Activated B cell treated with CpG ODN at 0.5 μM for 24 hours (primary cell): ENCODE measurements at regions not wholly inside any gene's neighbourhood (a gene's known extent, or its start where the extent isn't known, plus 50 kb on each side); places are given as distances from the start of the nearest gene placed in this dataset.

Experiments
- ATAC-seq: fragments of 200-7000 bp; cut with Tn5 transposase; one replicate; pipeline ENCODE4 v1.10.0; 2021; ENCODE audit warnings: low read depth, mild to moderate bottlenecking, moderate library complexity
- CTCF ChIA-PET: fragments of 350-600 bp; sonication (Branson Sonifier 250); formaldehyde crosslinking; loops from one replicate; lab custom pipeline; 2021; ENCODE audit warnings: antibody characterized with exemption; lab: Charles Lee
- POLR2A ChIA-PET: fragments of 350-600 bp; sonication (Branson Sonifier 250); formaldehyde crosslinking; loops from one replicate; lab custom pipeline; 2021; ENCODE audit warnings: antibody characterized with exemption; lab: Charles Lee
- DNase-seq: peaks from one replicate; pipeline ENCODE4 v3.0.0; 2022
- H3K27ac Mint-ChIP-seq: one replicate; pipeline ENCODE4 v1.8.0; 2020; ENCODE audit warnings: mixed read lengths
- H3K27me3 Mint-ChIP-seq: one replicate; pipeline ENCODE4 v1.8.0; 2021; ENCODE audit warnings: mixed read lengths
- H3K36me3 Mint-ChIP-seq: one replicate; pipeline ENCODE4 v1.8.0; 2021; ENCODE audit warnings: low read depth, mixed read lengths
- H3K4me1 Mint-ChIP-seq: one replicate; pipeline ENCODE4 v1.8.0; 2021; ENCODE audit warnings: mixed read lengths
- H3K4me3 Mint-ChIP-seq: one replicate; pipeline ENCODE4 v1.8.0; 2020; ENCODE audit warnings: mild to moderate bottlenecking, mixed read lengths
- H3K9me3 Mint-ChIP-seq: one replicate; pipeline ENCODE4 v1.8.0; 2020; ENCODE audit warnings: mixed read lengths
- intact Hi-C: fragments of 100-400 bp; cut with micrococcal nuclease; formaldehyde crosslinking; loops from one replicate; pipeline ENCODE4 v1.15.1; 2024
- TF ChIP-seq, protein P1 (sequence below): fragments of 200-600 bp; IDR thresholded peaks from one replicate; pipeline ENCODE4 v1.8.0; 2022; ENCODE audit warnings: antibody characterized with exemption, mild to moderate bottlenecking

DNA sequence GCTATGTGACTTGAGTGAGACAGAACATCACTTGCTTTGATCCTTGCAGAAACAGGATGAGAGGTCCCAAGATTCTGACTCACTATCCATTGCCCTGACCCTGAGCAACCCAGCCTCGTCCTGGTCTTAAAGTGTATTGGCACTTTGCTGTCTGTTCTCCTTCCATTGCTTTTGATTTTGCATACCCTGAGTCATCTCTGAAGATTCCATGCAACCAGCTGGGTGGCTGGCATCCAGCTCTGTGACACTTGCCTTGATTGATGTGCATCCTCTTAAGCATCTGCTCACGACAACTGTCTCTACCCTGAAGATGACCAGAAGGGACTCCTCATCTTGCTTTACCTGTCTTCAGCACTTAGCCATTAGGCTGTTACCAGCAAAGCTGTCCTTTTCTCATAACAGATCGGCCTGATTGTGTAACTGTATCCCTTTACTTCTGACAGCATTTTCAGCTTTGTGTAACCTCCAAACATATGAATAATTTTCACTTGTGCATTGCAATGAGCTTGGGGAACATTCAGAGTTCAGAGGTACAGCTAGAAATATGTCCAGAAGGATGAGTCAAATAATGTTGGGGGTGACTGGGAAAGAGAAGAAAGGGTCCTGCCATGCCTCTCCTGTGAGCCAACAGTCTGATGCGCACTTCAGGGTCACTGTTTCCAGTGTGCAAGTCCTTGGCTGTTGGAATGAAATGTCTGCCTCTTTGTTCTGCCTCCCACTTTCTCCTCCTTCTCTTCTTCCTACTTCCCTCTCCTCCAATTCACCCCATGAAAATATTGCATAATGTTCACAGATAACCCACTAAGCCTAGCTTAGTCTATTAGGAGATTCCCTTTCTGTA lies 249.7 kb upstream of the OSR1 start:
- TF ChIP-seq, protein P1, sequence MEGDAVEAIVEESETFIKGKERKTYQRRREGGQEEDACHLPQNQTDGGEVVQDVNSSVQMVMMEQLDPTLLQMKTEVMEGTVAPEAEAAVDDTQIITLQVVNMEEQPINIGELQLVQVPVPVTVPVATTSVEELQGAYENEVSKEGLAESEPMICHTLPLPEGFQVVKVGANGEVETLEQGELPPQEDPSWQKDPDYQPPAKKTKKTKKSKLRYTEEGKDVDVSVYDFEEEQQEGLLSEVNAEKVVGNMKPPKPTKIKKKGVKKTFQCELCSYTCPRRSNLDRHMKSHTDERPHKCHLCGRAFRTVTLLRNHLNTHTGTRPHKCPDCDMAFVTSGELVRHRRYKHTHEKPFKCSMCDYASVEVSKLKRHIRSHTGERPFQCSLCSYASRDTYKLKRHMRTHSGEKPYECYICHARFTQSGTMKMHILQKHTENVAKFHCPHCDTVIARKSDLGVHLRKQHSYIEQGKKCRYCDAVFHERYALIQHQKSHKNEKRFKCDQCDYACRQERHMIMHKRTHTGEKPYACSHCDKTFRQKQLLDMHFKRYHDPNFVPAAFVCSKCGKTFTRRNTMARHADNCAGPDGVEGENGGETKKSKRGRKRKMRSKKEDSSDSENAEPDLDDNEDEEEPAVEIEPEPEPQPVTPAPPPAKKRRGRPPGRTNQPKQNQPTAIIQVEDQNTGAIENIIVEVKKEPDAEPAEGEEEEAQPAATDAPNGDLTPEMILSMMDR, result no peak
- peaks cover 3% of the 10 kb centered on the region for H3K9me3 Mint-ChIP-seq
- H3K36me3 Mint-ChIP-seq, result no peaks in the 10 kb centered on the region
- ChIA-PET POLR2A (no interaction called here), CTCF (no interaction called here)
- H3K4me1 Mint-ChIP-seq, result no peaks in the 10 kb centered on the region
- ATAC-seq, result no peak
- H3K27ac Mint-ChIP-seq, result no peak overlapping the region
- DNase-seq, result no peak
- intact Hi-C loops, result no loop called here
- H3K27me3 Mint-ChIP-seq, result peaks cover 4% of the 10 kb centered on the region
- no peak overlapping the region for H3K4me3 Mint-ChIP-seq

DNA sequence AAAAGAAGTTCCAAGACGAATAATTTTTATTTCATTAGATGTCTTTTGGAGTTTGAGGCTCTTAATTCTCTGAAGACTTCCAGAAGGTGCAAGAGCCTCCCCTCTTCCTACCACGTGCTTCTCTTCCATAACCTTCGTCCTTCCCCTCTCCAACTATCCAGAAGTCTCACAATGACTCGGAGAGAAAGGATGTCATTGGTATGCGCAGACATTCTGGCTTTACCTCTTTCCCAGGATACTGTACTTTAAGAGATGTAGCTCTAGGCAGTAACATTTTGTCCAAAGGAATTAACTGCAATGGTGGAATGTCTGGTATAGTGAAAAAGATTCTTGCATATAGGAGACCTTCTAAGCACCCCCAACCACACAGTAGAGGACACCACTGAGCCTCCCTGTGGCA lies 249.0 kb upstream of the OSR1 start:
- peaks cover 3% of the 10 kb centered on the region for H3K9me3 Mint-ChIP-seq
- TF ChIP-seq, protein P1, result no peak
- H3K4me3 Mint-ChIP-seq, result no peak overlapping the region
- no peaks in the 10 kb centered on the region for H3K36me3 Mint-ChIP-seq
- H3K27ac Mint-ChIP-seq, result no peak overlapping the region
- ChIA-PET POLR2A (no interaction called here), CTCF (no interaction called here)
- H3K4me1 Mint-ChIP-seq, result no peaks in the 10 kb centered on the region
- intact Hi-C loops, result no loop called here
- ATAC-seq, result no peak
- H3K27me3 Mint-ChIP-seq, result peaks cover 4% of the 10 kb centered on the region
- DNase-seq, result no peak

DNA sequence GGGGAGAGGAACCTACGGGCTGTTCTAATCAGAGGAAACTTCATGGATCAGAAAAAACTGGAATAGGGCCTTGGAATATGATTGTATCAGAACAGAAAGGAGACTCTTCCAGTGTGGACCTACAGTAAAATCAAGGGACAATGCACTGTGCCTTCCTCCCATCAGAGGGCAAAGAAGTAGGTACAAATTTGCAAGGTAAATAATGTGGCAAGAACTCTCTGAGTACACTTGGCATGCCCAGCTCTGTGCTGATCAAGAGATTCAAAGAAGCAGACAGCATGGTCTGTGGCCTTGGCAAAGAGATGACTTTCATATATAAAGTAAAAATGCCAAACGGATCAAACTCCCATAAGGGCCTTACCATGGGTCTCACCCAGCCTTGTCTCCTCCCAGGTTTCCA lies 242.6 kb upstream of the OSR1 start:
- peaks cover 3% of the 10 kb centered on the region for H3K9me3 Mint-ChIP-seq

DNA sequence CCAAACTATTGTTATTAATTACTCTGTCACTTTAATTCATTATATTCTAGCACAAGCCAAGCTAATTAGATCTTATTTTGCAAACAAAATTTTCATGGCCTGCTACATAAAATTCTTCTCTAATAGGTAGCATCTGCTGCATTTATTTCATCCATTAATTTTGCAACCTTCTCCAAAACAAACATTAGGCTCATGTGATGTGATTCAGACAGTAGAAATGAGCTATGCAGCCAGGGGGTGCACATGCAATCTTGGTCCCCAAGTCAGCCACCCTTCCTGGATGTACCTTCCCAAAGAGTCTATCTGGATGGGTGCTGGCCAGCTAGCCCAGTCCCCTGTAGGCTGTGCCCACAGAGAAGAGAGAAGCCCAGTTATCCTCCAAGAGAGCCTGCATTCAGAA lies 242.1 kb upstream of the OSR1 start:
- Mint-ChIP-seq H3K27me3 (no peaks in the 10 kb centered on the region), H3K36me3 (no peaks in the 10 kb centered on the region), H3K9me3 (peaks cover 3% of the 10 kb centered on the region), H3K27ac (no peak overlapping the region), H3K4me1 (no peaks in the 10 kb centered on the region), H3K4me3 (no peak overlapping the region)
- ATAC-seq (no peak), DNase-seq (no peak)
- TF ChIP-seq, protein P1, result no peak
- intact Hi-C loops, result no loop called here
- ChIA-PET POLR2A (no interaction called here), CTCF (no interaction called here)

More for the DNA sequence above, 242.6 kb upstream of the OSR1 start:
- H3K4me3 Mint-ChIP-seq, result no peak overlapping the region
- H3K36me3 Mint-ChIP-seq, result no peaks in the 10 kb centered on the region
- DNase-seq, result no peak
- H3K4me1 Mint-ChIP-seq, result no peaks in the 10 kb centered on the region
- ChIA-PET POLR2A (no interaction called here), CTCF (no interaction called here)
- no peak overlapping the region for H3K27ac Mint-ChIP-seq
- TF ChIP-seq, protein P1, result no peak
- no peaks in the 10 kb centered on the region for H3K27me3 Mint-ChIP-seq
- ATAC-seq, result no peak
- intact Hi-C loops, result no loop called here

DNA sequence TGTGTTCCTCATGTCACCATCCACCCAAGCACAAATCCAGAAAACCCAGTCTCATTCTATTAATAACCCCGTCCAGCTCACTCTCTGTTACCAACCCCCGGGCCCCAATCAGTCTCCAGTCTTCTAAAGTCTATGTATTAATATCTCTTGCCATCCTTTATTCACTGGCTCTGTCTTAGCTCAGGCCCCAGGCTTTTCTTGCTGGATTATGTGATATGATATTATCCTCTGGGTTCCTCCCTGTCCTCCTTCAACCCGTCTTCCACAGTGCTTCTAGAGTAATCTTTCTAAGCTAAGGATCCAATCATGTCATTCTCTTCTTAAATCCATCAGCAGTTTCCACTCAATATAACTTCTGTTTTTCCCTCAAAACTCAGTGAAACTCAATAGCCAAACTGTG lies 240.5 kb upstream of the OSR1 start:
- ChIA-PET CTCF (no interaction called here), POLR2A (no interaction called here)
- intact Hi-C loops, result no loop called here
- Mint-ChIP-seq H3K4me3 (no peak overlapping the region), H3K4me1 (no peaks in the 10 kb centered on the region), H3K36me3 (no peaks in the 10 kb centered on the region), H3K9me3 (no peaks in the 10 kb centered on the region), H3K27ac (no peak overlapping the region), H3K27me3 (no peaks in the 10 kb centered on the region)
- TF ChIP-seq, protein P1, result no peak
- no peak for DNase-seq
- ATAC-seq, result no peak
